ENCODE measurements at regions not wholly inside any gene's neighbourhood (a gene's known extent, or its start where the extent isn't known, plus 50 kb on each side); places are given as distances from the start of the nearest gene placed in this dataset.

DNA sequence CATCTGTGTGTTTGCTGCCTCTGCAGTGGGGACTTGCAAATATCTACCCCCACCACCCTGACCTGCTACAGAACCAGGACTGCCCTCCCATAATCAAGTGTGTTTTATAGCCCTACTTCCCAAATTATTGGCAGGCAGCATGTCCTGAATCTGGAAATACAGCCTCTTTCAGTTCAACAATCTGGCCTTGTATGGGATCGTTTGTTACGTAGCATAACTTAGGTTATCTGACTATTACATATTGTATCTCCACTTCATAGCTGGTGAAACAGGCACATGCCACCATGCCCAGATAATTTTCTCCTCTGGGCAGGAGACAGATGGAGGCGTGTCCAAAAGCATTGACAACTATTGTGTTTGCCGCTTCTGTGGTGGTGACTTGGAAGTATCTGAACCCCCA is 66.7 kb upstream of the ADGRL1 start:
- TF ChIP-seq RCOR1 (IDR thresholded peaks at IDR 0.05; ENCODE audit: low read length) (no peak), CHD2 (IDR thresholded peaks at IDR 0.05; ENCODE audit: low read length, partially characterized antibody) (no peak), MXI1 (IDR thresholded peaks at IDR 0.05; ENCODE audit: low read depth, low read length) (no peak), EP300 (IDR thresholded peaks at IDR 0.05; ENCODE audit: borderline replicate concordance in 1 of 2, low read depth in 1 of 2, low read length in 1 of 2) (no peak), EZH2phosphoT487 (IDR thresholded peaks at IDR 0.05; ENCODE audit: borderline replicate concordance, low read depth) (no peak), POLR2AphosphoS5 (IDR thresholded peaks at IDR 0.05; ENCODE audit: low read depth, low read length) (no peak), NFIC (IDR thresholded peaks at IDR 0.05; ENCODE audit: borderline replicate concordance) (no peak), FOXM1 (IDR thresholded peaks at IDR 0.05; ENCODE audit: low read depth) (no peak)
- TF ChIP-seq, protein P1, sequence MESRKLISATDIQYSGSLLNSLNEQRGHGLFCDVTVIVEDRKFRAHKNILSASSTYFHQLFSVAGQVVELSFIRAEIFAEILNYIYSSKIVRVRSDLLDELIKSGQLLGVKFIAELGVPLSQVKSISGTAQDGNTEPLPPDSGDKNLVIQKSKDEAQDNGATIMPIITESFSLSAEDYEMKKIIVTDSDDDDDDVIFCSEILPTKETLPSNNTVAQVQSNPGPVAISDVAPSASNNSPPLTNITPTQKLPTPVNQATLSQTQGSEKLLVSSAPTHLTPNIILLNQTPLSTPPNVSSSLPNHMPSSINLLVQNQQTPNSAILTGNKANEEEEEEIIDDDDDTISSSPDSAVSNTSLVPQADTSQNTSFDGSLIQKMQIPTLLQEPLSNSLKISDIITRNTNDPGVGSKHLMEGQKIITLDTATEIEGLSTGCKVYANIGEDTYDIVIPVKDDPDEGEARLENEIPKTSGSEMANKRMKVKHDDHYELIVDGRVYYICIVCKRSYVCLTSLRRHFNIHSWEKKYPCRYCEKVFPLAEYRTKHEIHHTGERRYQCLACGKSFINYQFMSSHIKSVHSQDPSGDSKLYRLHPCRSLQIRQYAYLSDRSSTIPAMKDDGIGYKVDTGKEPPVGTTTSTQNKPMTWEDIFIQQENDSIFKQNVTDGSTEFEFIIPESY (IDR thresholded peaks at IDR 0.05; ENCODE audit: borderline replicate concordance, low read depth), result no peak
- TF ChIP-seq, protein P2, sequence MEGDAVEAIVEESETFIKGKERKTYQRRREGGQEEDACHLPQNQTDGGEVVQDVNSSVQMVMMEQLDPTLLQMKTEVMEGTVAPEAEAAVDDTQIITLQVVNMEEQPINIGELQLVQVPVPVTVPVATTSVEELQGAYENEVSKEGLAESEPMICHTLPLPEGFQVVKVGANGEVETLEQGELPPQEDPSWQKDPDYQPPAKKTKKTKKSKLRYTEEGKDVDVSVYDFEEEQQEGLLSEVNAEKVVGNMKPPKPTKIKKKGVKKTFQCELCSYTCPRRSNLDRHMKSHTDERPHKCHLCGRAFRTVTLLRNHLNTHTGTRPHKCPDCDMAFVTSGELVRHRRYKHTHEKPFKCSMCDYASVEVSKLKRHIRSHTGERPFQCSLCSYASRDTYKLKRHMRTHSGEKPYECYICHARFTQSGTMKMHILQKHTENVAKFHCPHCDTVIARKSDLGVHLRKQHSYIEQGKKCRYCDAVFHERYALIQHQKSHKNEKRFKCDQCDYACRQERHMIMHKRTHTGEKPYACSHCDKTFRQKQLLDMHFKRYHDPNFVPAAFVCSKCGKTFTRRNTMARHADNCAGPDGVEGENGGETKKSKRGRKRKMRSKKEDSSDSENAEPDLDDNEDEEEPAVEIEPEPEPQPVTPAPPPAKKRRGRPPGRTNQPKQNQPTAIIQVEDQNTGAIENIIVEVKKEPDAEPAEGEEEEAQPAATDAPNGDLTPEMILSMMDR (IDR thresholded peaks at IDR 0.05), result no peak
- TF ChIP-seq, protein P3, sequence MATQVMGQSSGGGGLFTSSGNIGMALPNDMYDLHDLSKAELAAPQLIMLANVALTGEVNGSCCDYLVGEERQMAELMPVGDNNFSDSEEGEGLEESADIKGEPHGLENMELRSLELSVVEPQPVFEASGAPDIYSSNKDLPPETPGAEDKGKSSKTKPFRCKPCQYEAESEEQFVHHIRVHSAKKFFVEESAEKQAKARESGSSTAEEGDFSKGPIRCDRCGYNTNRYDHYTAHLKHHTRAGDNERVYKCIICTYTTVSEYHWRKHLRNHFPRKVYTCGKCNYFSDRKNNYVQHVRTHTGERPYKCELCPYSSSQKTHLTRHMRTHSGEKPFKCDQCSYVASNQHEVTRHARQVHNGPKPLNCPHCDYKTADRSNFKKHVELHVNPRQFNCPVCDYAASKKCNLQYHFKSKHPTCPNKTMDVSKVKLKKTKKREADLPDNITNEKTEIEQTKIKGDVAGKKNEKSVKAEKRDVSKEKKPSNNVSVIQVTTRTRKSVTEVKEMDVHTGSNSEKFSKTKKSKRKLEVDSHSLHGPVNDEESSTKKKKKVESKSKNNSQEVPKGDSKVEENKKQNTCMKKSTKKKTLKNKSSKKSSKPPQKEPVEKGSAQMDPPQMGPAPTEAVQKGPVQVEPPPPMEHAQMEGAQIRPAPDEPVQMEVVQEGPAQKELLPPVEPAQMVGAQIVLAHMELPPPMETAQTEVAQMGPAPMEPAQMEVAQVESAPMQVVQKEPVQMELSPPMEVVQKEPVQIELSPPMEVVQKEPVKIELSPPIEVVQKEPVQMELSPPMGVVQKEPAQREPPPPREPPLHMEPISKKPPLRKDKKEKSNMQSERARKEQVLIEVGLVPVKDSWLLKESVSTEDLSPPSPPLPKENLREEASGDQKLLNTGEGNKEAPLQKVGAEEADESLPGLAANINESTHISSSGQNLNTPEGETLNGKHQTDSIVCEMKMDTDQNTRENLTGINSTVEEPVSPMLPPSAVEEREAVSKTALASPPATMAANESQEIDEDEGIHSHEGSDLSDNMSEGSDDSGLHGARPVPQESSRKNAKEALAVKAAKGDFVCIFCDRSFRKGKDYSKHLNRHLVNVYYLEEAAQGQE (IDR thresholded peaks at IDR 0.05; ENCODE audit: low read depth, low read length), result no peak
- TF ChIP-seq, protein P4, sequence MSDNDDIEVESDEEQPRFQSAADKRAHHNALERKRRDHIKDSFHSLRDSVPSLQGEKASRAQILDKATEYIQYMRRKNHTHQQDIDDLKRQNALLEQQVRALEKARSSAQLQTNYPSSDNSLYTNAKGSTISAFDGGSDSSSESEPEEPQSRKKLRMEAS (IDR thresholded peaks at IDR 0.05; ENCODE audit: low read depth), result no peak

Data from SK-N-SH (cell line).